Activated T-cell treated with anti-CD3 and anti-CD28 coated beads, Interleukin-2, amount 50 U/mL, for 24 hours (primary cell): ENCODE measurements at regions not wholly inside any gene's neighbourhood (a gene's known extent, or its start where the extent isn't known, plus 50 kb on each side); places are given as distances from the start of the nearest gene placed in this dataset.

Source experiments
- DNase-seq: peaks from one replicate; pipeline ENCODE4 v3.0.0-alpha.2; 2020
- H3K27ac Mint-ChIP-seq: 2 replicates; pipeline ENCODE4 v1.8.0; 2020; ENCODE audit warnings: mild to moderate bottlenecking, mixed read lengths
- H3K27me3 Mint-ChIP-seq: 2 replicates; pipeline ENCODE4 v1.8.0; 2020; ENCODE audit warnings: mixed read lengths
- H3K36me3 Mint-ChIP-seq: 2 replicates; pipeline ENCODE4 v1.8.0; 2020; ENCODE audit warnings: low read depth, mixed read lengths
- H3K4me1 Mint-ChIP-seq: 2 replicates; pipeline ENCODE4 v1.8.0; 2020; ENCODE audit warnings: low read depth, mixed read lengths
- H3K4me3 Mint-ChIP-seq: 2 replicates; pipeline ENCODE4 v1.8.0; 2020; ENCODE audit warnings: mild to moderate bottlenecking, moderate library complexity, mixed read lengths
- H3K9me3 Mint-ChIP-seq: 2 replicates; pipeline ENCODE4 v1.8.0; 2020; ENCODE audit warnings: mixed read lengths

DNA sequence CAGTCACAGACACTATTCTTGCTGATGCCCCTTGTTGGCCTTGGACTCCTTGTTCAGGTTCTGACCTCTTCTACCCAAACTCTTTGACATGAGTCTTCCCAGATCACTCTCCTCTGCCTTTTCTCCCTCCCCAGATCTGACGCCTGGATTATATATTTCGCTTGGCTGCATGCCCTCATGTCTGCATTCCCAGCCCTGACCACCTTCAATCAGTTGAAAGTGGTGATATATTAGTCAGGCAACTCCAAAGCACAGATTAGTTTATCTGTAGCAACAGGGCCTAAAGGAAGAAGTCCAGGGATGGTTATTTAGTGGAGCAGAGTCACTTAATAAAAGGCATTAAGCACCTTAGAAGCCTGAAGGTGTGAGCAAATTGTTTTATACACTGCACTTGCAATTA, 110.0 kb upstream of the GUCA2B start:
- H3K9me3 Mint-ChIP-seq = no peaks in the 10 kb centered on the region
- no peak for DNase-seq
- no peak overlapping the region for H3K27ac Mint-ChIP-seq
- no peaks in the 10 kb centered on the region for H3K4me1 Mint-ChIP-seq
- no peak overlapping the region for H3K4me3 Mint-ChIP-seq
- H3K27me3 Mint-ChIP-seq = no peaks in the 10 kb centered on the region
- no peaks in the 10 kb centered on the region for H3K36me3 Mint-ChIP-seq

DNA sequence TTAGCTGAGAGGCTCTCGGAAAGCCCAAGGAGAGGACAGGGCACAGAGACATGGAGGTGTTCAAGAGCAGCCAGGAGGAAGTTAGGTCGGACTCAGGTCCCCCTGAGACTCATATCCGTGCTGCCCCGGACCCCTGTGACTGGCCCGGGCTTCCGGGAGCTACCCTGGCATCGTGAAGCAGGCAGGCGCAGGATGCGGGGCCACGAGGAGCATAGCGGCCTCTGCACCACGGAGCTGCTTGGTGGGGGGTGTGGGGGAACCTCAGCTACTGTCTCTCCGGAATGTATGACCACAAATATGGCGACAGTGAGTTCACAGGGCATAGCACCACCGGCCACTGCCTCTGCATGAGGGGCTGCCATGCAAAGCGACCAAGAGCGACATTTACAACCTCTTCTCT, 112.2 kb upstream of the GUCA2B start:
- no peaks in the 10 kb centered on the region for H3K27me3 Mint-ChIP-seq
- DNase-seq = no peak
- H3K4me3 Mint-ChIP-seq = no peak overlapping the region
- H3K9me3 Mint-ChIP-seq = no peaks in the 10 kb centered on the region
- peaks cover 5% of the 10 kb centered on the region for H3K4me1 Mint-ChIP-seq
- no peak overlapping the region for H3K27ac Mint-ChIP-seq
- no peaks in the 10 kb centered on the region for H3K36me3 Mint-ChIP-seq

DNA sequence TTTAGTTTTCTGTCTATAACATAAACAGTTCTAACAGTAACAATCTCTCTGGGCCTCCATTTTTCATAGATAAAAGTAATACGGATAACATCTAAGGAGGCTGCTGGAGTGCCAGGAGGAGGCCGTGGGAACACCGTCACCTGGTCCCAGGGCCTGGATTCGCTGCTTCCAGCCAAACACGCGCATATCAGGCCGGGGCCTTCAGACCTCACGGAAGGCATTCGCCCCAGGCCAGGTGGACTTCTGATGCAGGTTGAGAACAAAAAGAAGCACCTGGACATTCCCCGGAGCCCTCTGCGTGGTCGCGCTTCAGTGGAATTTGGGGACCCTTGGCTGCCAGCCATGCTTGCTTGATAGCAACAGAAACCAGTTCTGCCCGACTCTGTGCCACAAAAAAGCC, 113.1 kb upstream of the GUCA2B start:
- no peak overlapping the region for H3K4me3 Mint-ChIP-seq
- no peaks in the 10 kb centered on the region for H3K9me3 Mint-ChIP-seq
- H3K4me1 Mint-ChIP-seq = peaks cover 6% of the 10 kb centered on the region
- no peaks in the 10 kb centered on the region for H3K36me3 Mint-ChIP-seq
- no peaks in the 10 kb centered on the region for H3K27me3 Mint-ChIP-seq
- no peak for DNase-seq
- no peak overlapping the region for H3K27ac Mint-ChIP-seq

DNA sequence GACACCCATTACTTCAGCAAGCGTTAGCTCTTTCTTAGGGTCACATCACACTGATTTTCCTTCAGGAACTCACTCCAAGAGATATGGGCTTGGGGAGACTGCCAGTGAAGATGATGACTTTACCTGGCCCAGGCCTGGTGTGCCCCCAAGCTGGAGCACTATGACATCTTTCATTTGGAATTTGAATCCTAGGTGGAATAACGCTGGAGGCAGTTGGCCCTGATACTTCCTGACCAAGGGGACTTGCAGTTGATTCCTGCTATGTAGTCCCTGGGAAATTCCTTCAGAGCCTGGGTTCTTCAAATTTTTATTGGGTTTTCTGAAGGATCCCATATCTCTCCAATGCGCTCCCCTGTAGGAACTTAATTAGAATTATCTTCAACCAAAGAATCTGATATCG, 114.9 kb upstream of the GUCA2B start:
- DNase-seq = no peak
- Mint-ChIP-seq H3K4me1 (peaks cover 23% of the 10 kb centered on the region), H3K36me3 (no peaks in the 10 kb centered on the region), H3K27ac (no peak overlapping the region), H3K27me3 (no peaks in the 10 kb centered on the region), H3K9me3 (no peaks in the 10 kb centered on the region), H3K4me3 (no peak overlapping the region)

DNA sequence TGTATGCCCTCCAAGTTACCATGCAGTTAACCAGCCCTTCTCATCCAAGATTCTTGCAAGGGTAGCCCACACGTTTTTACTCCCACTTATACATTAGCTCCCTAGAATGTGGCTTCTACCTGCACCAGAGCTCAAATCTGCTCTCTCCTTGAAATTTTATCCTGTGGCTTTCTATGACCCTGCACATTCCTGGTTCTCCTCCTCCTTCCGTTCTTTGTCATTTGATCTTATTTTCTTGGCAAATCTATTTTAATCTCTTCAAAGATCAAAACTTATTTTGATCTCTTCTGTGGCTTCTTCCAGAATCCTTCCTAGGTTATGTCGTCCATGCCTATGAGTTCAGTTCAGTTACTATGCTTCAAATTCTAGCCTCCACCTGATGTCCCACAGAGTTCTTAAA, 115.6 kb upstream of the GUCA2B start:
- H3K27ac Mint-ChIP-seq = no peak overlapping the region
- no peak overlapping the region for H3K4me3 Mint-ChIP-seq
- no peak for DNase-seq

DNA sequence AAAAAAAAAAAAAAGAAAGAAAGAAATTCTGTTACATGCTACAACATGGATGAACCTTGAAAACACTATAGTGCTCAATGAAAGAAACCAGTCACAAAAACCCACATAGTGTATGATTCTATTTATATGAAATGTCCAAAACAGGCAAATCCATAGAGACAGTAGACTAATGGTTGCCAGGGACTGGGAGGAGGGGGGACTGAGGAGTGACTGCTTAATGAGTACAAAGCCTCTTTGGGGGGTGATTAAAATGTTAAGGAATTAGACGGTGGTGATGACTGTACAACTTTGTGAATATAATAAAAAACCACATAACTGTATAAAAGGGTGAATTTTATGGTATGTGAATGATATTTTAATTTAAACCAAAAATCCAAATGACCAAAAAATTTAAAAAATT, 116.0 kb upstream of the GUCA2B start:
- H3K27ac Mint-ChIP-seq = no peak overlapping the region
- no peak overlapping the region for H3K4me3 Mint-ChIP-seq
- H3K36me3 Mint-ChIP-seq = no peaks in the 10 kb centered on the region
- H3K4me1 Mint-ChIP-seq = peaks cover 34% of the 10 kb centered on the region
- H3K27me3 Mint-ChIP-seq = no peaks in the 10 kb centered on the region
- DNase-seq = no peak
- no peaks in the 10 kb centered on the region for H3K9me3 Mint-ChIP-seq

More for the DNA sequence above, 115.6 kb upstream of the GUCA2B start:
- H3K36me3 Mint-ChIP-seq = no peaks in the 10 kb centered on the region
- H3K4me1 Mint-ChIP-seq = peaks cover 29% of the 10 kb centered on the region
- no peaks in the 10 kb centered on the region for H3K27me3 Mint-ChIP-seq
- no peaks in the 10 kb centered on the region for H3K9me3 Mint-ChIP-seq

DNA sequence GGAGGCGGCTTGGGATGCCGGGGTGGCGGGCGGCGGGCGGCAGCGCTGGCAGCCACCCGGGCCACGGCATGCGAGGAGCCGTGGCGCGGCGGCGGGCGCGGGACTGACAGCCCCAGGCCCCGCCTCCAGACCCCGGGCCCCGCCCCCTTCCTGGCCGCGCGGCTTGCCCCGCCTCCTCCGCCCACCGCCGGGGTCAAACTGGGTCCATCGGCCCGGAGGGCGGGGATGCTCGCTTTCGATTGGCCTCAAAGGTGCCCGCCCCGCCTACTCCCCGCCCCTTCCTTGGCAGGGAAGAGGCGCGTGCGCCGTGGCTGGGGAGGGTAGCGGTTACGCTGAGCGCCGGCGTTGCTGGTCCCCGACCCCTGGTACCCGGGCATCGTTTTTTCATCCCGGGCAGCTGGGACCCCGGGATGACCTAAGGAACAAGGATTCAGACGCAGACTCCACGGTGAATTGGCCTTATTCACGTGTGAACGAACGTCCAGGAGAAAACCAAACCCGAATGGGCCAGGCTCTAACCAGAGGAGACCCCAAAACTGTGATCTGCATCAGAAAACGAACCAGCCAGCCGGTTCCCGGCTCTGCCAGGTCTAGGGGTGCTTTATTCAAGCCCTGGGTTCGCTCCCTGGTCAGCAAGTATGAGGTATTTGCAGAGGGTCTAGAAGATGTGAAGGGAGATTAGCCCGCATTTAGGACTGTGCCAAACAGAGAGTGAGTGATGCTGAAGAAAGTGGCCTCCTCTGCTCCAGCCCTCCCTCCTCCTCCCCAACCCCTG, 117.2 kb upstream of the GUCA2B start:
- DNase-seq = peak; percentile 100
- H3K27me3 Mint-ChIP-seq = no peaks in the 10 kb centered on the region
- peaks cover 44% of the 10 kb centered on the region for H3K4me1 Mint-ChIP-seq
- no peaks in the 10 kb centered on the region for H3K36me3 Mint-ChIP-seq
- no peaks in the 10 kb centered on the region for H3K9me3 Mint-ChIP-seq
- peak overlapping the region; percentile 85 for H3K4me3 Mint-ChIP-seq
- peak overlapping the region; percentile 81 for H3K27ac Mint-ChIP-seq

DNA sequence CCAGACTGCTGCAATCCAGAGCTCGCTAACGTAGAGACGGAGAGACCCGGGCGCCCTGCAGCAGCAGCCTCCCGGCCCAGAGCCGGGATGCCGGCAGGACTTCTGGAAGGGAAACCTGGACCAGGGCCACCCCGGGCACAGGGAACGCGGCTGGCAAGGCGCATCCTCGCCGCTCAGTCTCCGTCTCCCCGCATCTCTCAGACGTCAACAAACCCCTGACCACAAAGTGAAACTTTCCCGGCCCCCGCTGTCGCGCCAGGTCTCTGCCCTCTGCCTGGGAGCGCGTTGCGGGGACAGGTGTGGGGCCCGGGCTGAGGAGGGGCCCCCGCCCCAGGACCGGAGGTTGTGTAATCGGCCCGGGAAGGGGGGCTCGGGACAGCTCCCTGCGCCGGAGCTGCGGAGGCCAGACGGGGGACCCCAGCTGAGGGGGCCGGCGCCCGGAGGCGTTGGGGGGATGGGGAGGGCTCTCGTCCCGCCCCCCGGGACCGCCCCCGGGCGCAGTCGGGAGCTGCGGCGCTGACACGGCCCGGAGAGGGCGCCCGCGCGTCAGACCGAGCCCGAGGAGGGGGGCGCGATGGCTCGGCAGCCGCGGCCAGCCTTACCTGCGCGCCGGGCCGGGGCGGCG, 116.6 kb upstream of the HIVEP3 start:
- Mint-ChIP-seq H3K27me3 (no peaks in the 10 kb centered on the region), H3K4me1 (peaks cover 50% of the 10 kb centered on the region), H3K36me3 (no peaks in the 10 kb centered on the region), H3K27ac (peak overlapping the region; percentile 11), H3K4me3 (peak overlapping the region; percentile 81), H3K9me3 (no peaks in the 10 kb centered on the region)
- no peak for DNase-seq

DNA sequence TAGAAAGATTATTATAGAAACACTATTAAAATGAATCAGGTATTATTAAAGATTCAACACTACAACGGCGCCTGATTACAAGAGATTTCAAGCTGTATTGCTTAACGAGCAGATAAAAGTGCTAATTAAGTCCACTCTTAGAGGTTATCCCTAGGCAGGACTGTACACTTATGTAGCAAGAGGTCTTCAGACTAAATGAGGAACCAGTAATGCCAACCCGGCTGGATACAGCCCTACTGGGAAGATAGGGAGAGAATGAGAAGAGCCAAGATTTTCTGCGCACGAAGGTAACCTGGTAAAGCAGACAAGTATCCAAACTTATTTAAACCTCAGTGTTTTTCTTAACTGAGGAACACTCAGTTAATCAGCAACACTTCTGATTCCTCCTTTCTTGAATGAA, 115.7 kb upstream of the HIVEP3 start:
- H3K27ac Mint-ChIP-seq = peak overlapping the region; percentile 11

DNA sequence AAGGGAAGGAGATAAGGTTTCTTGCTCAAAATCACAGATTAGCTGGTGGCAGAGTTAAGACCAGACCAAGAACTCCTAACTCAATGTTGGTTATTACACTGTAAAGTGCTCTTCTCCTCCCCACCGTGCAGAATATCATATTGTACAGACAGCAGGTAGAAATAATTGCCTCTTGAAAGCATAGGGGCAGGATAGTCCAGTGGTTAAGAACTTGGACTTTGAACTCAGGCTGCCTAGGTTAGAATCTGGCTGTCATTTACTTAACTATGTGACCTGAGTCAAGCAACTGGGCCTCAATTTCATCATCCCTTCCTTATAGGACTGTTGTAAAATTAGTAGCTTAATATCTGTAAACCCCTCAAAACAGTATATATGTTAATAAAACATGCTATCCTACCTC, 114.9 kb upstream of the HIVEP3 start:
- H3K36me3 Mint-ChIP-seq = no peaks in the 10 kb centered on the region
- H3K9me3 Mint-ChIP-seq = no peaks in the 10 kb centered on the region
- H3K27me3 Mint-ChIP-seq = no peaks in the 10 kb centered on the region
- no peak for DNase-seq
- H3K27ac Mint-ChIP-seq = no peak overlapping the region
- H3K4me1 Mint-ChIP-seq = peaks cover 51% of the 10 kb centered on the region
- H3K4me3 Mint-ChIP-seq = no peak overlapping the region

More for the DNA sequence above, 115.7 kb upstream of the HIVEP3 start:
- H3K9me3 Mint-ChIP-seq = no peaks in the 10 kb centered on the region
- H3K27me3 Mint-ChIP-seq = no peaks in the 10 kb centered on the region
- H3K4me3 Mint-ChIP-seq = peak overlapping the region; percentile 81
- no peaks in the 10 kb centered on the region for H3K36me3 Mint-ChIP-seq
- no peak for DNase-seq
- peaks cover 51% of the 10 kb centered on the region for H3K4me1 Mint-ChIP-seq

DNA sequence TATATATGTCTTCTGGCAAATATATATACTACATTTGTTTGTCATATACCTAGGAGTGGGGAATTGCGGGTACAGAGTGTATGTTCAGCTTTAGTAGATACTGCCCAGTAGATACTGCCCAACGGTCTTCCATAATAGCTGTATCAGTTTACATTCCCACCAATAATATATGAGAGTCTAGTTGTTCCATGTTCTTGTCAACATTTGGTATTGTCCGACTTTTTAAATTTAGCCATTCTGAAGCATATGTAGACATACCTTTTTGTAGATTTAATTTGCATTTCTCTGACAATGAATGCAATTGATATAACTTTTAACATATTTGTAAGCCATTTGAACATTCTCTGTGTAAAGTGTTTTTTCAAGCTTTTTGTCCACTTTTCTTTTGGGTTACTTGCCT, 99.0 kb upstream of the HIVEP3 start:
- H3K4me1 Mint-ChIP-seq = peaks cover 48% of the 10 kb centered on the region
- no peaks in the 10 kb centered on the region for H3K27me3 Mint-ChIP-seq
- no peak overlapping the region for H3K4me3 Mint-ChIP-seq
- DNase-seq = no peak
- H3K9me3 Mint-ChIP-seq = peaks cover 4% of the 10 kb centered on the region
- peaks cover 3% of the 10 kb centered on the region for H3K36me3 Mint-ChIP-seq
- H3K27ac Mint-ChIP-seq = no peak overlapping the region

DNA sequence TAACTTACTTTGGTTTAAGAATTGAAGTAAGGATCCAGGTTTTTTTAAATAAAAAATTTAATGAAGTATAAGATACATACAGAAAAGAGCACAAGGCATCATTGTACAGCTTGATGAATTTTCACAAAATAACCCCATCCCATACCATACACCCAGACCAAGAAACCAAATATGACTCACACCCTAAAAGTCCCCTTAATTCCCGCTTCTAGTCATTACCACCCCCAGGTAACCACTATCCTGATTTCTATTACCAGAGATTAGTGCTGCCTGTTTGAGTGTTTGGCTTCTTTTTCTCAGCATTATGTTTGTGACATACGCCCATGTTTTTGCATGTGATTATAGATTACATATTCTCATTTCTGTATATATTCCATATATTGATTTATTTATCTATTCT, 98.5 kb upstream of the HIVEP3 start:
- no peak for DNase-seq
- Mint-ChIP-seq H3K36me3 (peaks cover 3% of the 10 kb centered on the region), H3K27ac (no peak overlapping the region), H3K9me3 (peaks cover 4% of the 10 kb centered on the region), H3K27me3 (no peaks in the 10 kb centered on the region), H3K4me3 (no peak overlapping the region), H3K4me1 (peaks cover 48% of the 10 kb centered on the region)

DNA sequence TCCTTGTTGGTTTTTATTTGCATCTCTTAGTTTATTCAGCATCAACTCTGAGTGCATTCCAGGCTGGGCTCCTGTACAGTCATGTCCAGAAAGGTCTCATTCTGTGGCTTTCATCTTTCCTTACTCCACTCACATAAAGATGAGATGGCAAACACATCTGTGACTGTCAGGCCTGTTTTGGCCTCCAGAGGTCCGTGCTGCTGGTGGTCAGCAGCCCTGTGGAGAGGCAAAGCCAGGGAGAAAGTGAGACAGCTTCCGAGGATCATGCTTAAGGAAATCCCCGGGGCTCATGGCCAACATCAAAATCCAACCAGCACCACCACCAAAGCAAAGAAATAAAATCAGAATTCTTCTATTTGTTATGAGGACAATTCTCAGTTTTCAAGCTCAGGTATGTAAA, 96.1 kb upstream of the HIVEP3 start:
- H3K4me3 Mint-ChIP-seq = no peak overlapping the region
- H3K27ac Mint-ChIP-seq = no peak overlapping the region
- peaks cover 60% of the 10 kb centered on the region for H3K4me1 Mint-ChIP-seq
- peaks cover 3% of the 10 kb centered on the region for H3K36me3 Mint-ChIP-seq
- H3K9me3 Mint-ChIP-seq = peaks cover 4% of the 10 kb centered on the region
- no peak for DNase-seq
- no peaks in the 10 kb centered on the region for H3K27me3 Mint-ChIP-seq

DNA sequence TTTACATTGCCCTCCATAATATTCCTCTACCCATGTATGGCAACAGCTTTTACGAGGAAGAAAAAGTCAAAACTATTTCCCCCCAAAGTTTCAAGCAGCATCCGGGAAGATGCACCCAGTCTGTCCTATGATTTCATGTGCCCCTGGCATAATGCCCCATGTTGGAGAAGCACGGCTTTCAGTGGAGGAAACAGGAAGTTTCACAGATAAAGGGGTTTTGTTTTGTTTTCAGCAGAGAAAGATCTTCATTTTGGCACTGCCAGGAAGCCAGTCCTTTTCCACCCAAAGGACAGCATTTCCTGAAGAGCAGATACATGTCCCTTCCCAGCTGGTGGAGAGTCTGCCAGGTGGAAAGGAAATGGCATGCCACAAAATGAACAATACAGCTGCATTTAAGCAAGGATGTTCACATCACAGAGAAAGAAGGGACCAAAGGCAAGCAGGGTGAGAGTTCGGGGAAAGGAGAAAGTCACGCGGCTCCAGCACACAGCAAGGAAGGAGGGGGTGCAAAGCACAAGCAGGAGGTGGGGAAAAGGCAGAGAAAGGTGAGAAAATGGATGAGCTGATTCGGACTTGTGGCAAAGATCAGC, 95.3 kb upstream of the HIVEP3 start:
- no peak for DNase-seq
- Mint-ChIP-seq H3K27ac (no peak overlapping the region), H3K4me3 (peak overlapping the region; percentile 2), H3K4me1 (peaks cover 67% of the 10 kb centered on the region), H3K9me3 (peaks cover 4% of the 10 kb centered on the region), H3K36me3 (peaks cover 3% of the 10 kb centered on the region), H3K27me3 (no peaks in the 10 kb centered on the region)

DNA sequence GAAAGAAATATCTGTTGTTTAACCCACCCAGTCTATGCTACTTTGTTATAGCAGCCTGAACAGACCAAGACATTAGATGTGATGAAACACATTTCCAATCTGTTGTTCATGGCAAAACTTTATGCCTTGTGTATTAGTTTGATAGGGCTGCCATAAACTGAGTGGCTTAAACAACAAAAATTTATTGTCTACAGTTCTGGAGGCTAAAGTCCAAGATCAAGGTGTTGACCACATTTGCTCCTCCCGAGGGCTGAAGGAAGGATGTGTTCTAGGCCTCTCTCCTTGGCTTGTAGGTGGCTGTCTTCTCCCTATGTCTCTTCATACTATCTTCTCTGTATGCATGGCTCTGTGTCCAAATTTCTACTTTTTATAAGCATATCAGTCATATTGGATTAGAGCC, 94.1 kb upstream of the HIVEP3 start:
- no peak overlapping the region for H3K27ac Mint-ChIP-seq
- no peak overlapping the region for H3K4me3 Mint-ChIP-seq
- H3K4me1 Mint-ChIP-seq = peaks cover 65% of the 10 kb centered on the region
- H3K27me3 Mint-ChIP-seq = no peaks in the 10 kb centered on the region
- no peaks in the 10 kb centered on the region for H3K9me3 Mint-ChIP-seq
- no peak for DNase-seq
- peaks cover 3% of the 10 kb centered on the region for H3K36me3 Mint-ChIP-seq
